GM10266 (cell line): ENCODE measurements at regions not wholly inside any gene's neighbourhood (a gene's known extent, or its start where the extent isn't known, plus 50 kb on each side); places are given as distances from the start of the nearest gene placed in this dataset.

Experiments used
- DNase-seq: peaks from one replicate; pipeline ENCODE4 v3.0.0; 2012; ENCODE audit errors: extremely low spot score
- TF ChIP-seq, protein P1 (sequence below): IDR thresholded peaks from 2 replicates; pipeline ENCODE4 v1.5.1; 2012; ENCODE audit warnings: mild to moderate bottlenecking, low read depth; ENCODE audit not compliant: control insufficient read depth, insufficient read depth; ENCODE audit errors: missing control alignments

DNA sequence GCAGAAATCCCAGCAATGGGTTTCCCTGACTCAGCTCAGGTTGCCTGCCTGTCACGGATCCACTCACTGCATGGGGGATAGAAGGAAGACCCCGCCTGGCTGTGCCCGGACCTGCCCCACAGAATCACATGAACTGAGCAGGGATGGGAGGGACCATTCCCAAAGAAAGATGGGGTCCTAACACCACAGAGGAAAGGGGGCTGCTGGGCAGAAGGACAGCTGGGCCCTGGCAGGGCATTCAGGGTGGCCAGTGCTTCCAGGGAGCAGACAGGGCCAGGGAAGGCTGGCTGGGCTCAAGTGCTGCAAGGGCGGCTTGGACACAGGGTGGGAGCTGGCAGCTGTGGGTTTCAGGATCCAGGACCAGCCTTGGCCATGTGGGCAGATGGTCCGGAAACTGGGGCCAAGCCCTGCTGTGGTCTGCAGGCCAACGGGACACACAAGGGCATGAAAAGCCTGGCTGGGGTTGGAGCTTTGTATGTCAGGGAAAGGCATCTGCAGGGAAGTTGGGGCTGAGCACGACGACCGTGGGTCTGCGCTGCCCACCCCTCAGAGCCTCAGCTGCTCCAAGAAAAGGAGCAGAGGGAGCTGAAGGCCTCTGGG lies 723.9 kb downstream of the PTPRU start:
- no peak for DNase-seq
- TF ChIP-seq, protein P1, sequence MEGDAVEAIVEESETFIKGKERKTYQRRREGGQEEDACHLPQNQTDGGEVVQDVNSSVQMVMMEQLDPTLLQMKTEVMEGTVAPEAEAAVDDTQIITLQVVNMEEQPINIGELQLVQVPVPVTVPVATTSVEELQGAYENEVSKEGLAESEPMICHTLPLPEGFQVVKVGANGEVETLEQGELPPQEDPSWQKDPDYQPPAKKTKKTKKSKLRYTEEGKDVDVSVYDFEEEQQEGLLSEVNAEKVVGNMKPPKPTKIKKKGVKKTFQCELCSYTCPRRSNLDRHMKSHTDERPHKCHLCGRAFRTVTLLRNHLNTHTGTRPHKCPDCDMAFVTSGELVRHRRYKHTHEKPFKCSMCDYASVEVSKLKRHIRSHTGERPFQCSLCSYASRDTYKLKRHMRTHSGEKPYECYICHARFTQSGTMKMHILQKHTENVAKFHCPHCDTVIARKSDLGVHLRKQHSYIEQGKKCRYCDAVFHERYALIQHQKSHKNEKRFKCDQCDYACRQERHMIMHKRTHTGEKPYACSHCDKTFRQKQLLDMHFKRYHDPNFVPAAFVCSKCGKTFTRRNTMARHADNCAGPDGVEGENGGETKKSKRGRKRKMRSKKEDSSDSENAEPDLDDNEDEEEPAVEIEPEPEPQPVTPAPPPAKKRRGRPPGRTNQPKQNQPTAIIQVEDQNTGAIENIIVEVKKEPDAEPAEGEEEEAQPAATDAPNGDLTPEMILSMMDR = no peak

DNA sequence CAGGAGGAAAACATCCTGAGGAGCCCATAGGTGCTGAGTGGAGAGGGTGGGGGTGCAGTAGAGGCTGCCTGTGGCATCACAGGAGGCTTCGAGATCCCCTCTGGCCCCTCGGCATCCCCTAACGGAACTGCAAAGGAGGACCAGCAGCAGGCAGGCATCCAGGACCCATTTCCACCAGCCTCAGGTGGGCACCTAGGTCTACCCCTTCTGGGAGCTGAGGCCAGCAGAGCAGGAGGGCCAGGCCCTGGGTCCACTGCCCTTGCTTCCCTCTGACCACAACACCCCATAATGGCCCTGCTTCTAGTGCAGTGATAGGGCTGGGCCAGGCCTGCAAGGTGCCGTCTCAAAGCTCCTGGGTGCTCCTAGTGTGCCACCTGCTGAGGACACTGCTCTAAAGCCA lies 723.0 kb downstream of the PTPRU start:
- TF ChIP-seq, protein P1 = no peak
- no peak for DNase-seq

DNA sequence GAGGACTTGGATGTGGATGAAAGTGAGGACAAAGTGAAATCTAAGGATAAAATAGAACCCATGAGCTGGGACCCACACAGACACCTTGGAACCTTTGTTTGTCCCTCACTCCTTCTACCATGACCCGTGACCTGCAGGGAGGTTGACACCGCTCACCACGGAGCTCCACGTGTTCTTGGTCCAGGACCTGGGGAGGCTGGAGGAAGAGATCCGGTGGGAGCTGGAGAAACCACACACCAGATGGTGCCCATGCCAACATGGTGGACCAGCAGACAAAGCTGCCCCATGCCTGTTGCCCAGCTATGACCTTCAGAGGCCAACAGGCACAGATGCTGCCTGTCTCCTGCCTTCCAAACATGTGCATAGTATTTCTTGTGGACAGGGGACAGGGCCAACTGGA lies 721.9 kb downstream of the PTPRU start:
- TF ChIP-seq, protein P1 = no peak
- DNase-seq = no peak

DNA sequence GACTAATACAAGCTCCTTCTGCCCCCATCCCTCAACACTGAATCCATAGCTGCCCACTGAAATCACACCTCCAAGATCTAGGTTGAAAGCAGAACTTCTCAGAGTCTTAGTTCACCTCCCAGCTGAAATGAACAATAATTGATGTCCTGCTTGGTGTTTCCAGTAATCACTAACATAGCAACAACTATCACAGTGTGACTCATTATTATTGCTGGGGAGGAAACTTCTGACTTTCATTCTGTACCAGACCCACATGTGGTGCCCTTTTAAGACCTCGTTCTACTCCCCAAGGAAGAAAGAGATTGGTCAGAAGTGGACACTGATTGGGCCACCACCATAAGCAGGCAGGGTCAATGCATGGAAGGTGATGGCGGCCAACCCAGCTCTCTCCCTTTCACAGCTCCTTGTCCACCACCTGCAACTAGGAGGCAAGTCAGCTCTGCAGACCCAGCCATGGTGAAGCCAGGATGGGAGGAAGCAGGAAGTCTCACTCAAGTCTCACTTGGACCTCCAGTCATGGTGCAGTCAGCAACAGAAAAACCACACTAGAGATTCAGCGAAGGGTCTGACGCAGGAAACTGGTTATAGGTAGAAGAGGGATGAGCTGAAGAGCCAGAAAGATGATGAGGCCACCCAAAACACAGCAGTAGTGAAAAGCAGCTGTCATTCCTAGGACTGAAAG lies 720.2 kb downstream of the PTPRU start:
- no peak for DNase-seq
- TF ChIP-seq, protein P1 = no peak

DNA sequence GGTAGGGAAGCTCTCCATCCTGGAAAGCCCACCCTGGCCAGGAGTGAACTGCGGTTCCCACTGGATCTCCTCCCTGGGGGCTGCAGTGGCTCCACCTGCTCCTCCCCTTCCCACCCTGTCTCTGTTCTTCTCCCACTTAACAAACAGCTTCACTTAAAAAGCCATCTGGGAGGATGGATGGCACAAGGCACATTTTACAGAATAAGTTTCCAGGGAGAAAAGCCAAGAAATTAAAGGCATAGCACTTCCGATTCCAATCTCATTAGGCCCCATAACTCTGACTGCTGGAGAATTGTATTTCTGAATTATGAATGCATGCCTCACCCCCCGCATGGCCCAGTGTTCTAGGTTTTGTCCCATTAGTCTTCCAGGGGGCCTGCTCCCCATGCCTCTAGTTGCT lies 718.3 kb downstream of the PTPRU start:
- TF ChIP-seq, protein P1 = no peak
- no peak for DNase-seq

DNA sequence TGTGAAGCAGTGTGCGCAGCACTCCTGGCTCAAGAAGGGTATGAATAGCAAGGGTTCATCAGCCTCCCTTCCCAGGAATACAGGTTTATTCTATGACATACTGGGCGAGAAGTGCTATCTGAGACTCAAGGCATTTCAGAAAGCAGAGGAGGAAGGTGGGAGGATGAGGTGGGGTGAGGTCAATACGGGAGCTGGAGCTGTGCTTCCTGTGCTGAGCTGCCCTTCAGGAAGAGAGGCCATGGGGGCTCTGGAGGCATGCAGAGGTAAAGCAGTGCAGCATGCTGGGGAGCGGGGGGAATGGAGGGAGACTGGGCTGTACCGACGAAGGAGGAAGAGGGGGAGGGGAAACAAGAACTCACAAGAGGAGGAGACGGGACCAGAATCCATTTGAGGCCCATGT lies 717.6 kb downstream of the PTPRU start:
- no peak for DNase-seq
- TF ChIP-seq, protein P1 = no peak

DNA sequence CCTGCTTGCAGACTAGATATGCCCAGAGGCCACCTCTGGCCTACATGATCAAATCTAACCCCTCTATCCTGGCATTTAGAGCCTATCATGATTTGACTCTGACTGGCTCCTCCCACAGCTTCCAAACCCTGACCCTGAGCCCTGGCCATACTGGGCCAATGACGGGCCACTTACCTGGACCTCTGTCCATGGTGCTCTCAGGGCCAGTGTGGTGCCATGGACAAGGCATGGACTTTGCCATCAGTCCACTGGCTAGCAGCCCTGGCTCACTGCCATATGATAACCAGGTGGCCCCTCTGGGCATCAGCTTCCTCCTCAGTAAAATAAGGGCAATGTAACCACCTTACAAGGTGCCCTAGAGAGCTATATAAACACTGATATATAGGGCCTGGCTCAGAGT lies 713.4 kb downstream of the PTPRU start:
- TF ChIP-seq, protein P1 = no peak
- DNase-seq = no peak
